ENCODE measurements at regions not wholly inside any gene's neighbourhood (a gene's known extent, or its start where the extent isn't known, plus 50 kb on each side); places are given as distances from the start of the nearest gene placed in this dataset.
A peak's percentile ranks its signal among the peaks of the same experiment; 100 is the strongest.
"Not testable (repeated sequence)": the region's sequence is repeated elsewhere in the genome, so short reads cannot be mapped to it uniquely, and the experiment has no call there.

- H3K36me3 ChIP-seq, result no peaks in the 10 kb centered on the region
- H3K9me3 ChIP-seq, result no peaks in the 10 kb centered on the region
- no peak overlapping the region for H3K4me3 ChIP-seq
- DNase-seq, result no peak
- no peaks in the 10 kb centered on the region for H3K27me3 ChIP-seq
Observed at GRCh38 chr2:238502088-238502810, 75.5 kb downstream of the ASB1 start.

GRCh38 chr2:238502956-238503791 lies 76.4 kb downstream of the ASB1 start:
- no peaks in the 10 kb centered on the region for H3K9me3 ChIP-seq
- H3K4me3 ChIP-seq, result no peak overlapping the region
- DNase-seq, result no peak
- H3K27me3 ChIP-seq, result no peaks in the 10 kb centered on the region
- no peaks in the 10 kb centered on the region for H3K36me3 ChIP-seq

- no peak overlapping the region for H3K4me3 ChIP-seq
- H3K9me3 ChIP-seq, result no peaks in the 10 kb centered on the region
- no peaks in the 10 kb centered on the region for H3K27me3 ChIP-seq
- no peak for DNase-seq
- H3K36me3 ChIP-seq, result no peaks in the 10 kb centered on the region
Observed at GRCh38 chr2:238504181-238504931, 77.6 kb downstream of the ASB1 start.

- Histone ChIP-seq H3K9me3 (no peaks in the 10 kb centered on the region), H3K4me3 (no peak overlapping the region), H3K27me3 (no peaks in the 10 kb centered on the region), H3K36me3 (no peaks in the 10 kb centered on the region)
- no peak for DNase-seq
Observed at GRCh38 chr2:238505119-238505891, 78.6 kb downstream of the ASB1 start.

GRCh38 chr2:238505892-238506280 lies 79.2 kb downstream of the ASB1 start:
- Histone ChIP-seq H3K27me3 (no peaks in the 10 kb centered on the region), H3K9me3 (no peaks in the 10 kb centered on the region), H3K4me3 (no peak overlapping the region), H3K36me3 (no peaks in the 10 kb centered on the region)
- no peak for DNase-seq

GRCh38 chr2:238506371-238507068 lies 79.8 kb downstream of the ASB1 start:
- no peaks in the 10 kb centered on the region for H3K27me3 ChIP-seq
- no peak for DNase-seq
- no peaks in the 10 kb centered on the region for H3K36me3 ChIP-seq
- H3K4me3 ChIP-seq, result no peak overlapping the region
- H3K9me3 ChIP-seq, result no peaks in the 10 kb centered on the region

GRCh38 chr2:238507836-238508235 lies 81.1 kb downstream of the ASB1 start:
- no peak for DNase-seq
- Histone ChIP-seq H3K9me3 (no peaks in the 10 kb centered on the region), H3K27me3 (no peaks in the 10 kb centered on the region), H3K36me3 (no peaks in the 10 kb centered on the region), H3K4me3 (no peak overlapping the region)

GRCh38 chr2:238509151-238509835 lies 82.6 kb downstream of the ASB1 start:
- Histone ChIP-seq H3K36me3 (no peaks in the 10 kb centered on the region), H3K9me3 (no peaks in the 10 kb centered on the region), H3K4me3 (no peak overlapping the region), H3K27me3 (no peaks in the 10 kb centered on the region)
- DNase-seq, result no peak

GRCh38 chr2:238509903-238510302 lies 83.2 kb downstream of the ASB1 start:
- no peaks in the 10 kb centered on the region for H3K27me3 ChIP-seq
- no peak overlapping the region for H3K4me3 ChIP-seq
- H3K36me3 ChIP-seq, result no peaks in the 10 kb centered on the region
- no peak for DNase-seq
- H3K9me3 ChIP-seq, result no peaks in the 10 kb centered on the region

- H3K36me3 ChIP-seq, result no peaks in the 10 kb centered on the region
- DNase-seq, result no peak
- no peaks in the 10 kb centered on the region; the same call in 1 of the 2 replicates for H3K9me3 ChIP-seq
- no peaks in the 10 kb centered on the region for H3K27me3 ChIP-seq
- no peak overlapping the region for H3K4me3 ChIP-seq
Observed at GRCh38 chr2:238510911-238511613, 84.3 kb downstream of the ASB1 start.

- Histone ChIP-seq H3K4me3 (no peak overlapping the region), H3K27me3 (no peaks in the 10 kb centered on the region), H3K36me3 (no peaks in the 10 kb centered on the region), H3K9me3 (no peaks in the 10 kb centered on the region; the same call in 1 of the 2 replicates)
- no peak for DNase-seq
Observed at GRCh38 chr2:238511614-238511950, 84.9 kb downstream of the ASB1 start.

- Histone ChIP-seq H3K9me3 (peaks cover 2% of the 10 kb centered on the region; the same call in 1 of the 2 replicates), H3K27me3 (no peaks in the 10 kb centered on the region), H3K4me3 (no peak overlapping the region), H3K36me3 (no peaks in the 10 kb centered on the region)
- no peak for DNase-seq
Observed at GRCh38 chr2:238512247-238512867, 85.6 kb downstream of the ASB1 start.

- Histone ChIP-seq H3K27me3 (no peaks in the 10 kb centered on the region), H3K9me3 (peaks cover 4% of the 10 kb centered on the region; the same call in 1 of the 2 replicates), H3K36me3 (no peaks in the 10 kb centered on the region), H3K4me3 (no peak overlapping the region)
- peak; percentile 32 for DNase-seq
Observed at GRCh38 chr2:238513346-238513745, 86.6 kb downstream of the ASB1 start.

GRCh38 chr2:238514024-238514423 lies 87.3 kb downstream of the ASB1 start:
- not testable (repeated sequence) for H3K36me3 ChIP-seq, DNase-seq, H3K27me3 ChIP-seq, H3K9me3 ChIP-seq, H3K4me3 ChIP-seq

- Histone ChIP-seq H3K36me3 (no peaks in the 10 kb centered on the region), H3K9me3 (peaks cover 4% of the 10 kb centered on the region; the same call in 1 of the 2 replicates), H3K27me3 (no peaks in the 10 kb centered on the region), H3K4me3 (no peak overlapping the region)
- DNase-seq, result no peak
Observed at GRCh38 chr2:238515377-238515776, 88.7 kb downstream of the ASB1 start.
